H1 (cell line): ENCODE measurements at regions not wholly inside any gene's neighbourhood (a gene's known extent, or its start where the extent isn't known, plus 50 kb on each side); places are given as distances from the start of the nearest gene placed in this dataset.

Source experiments
- CTCF ChIA-PET: fragments of 300-600 bp; sonication (Branson Sonifier 250); formaldehyde crosslinking; loops from one replicate; lab custom pipeline; 2021; ENCODE audit not compliant: partially characterized antibody; lab: Charles Lee
- POLR2A ChIA-PET: fragments of 300-600 bp; sonication (Branson Sonifier 250); formaldehyde crosslinking; loops from one replicate; lab custom pipeline; 2021; ENCODE audit warnings: inconsistent platforms; ENCODE audit not compliant: partially characterized antibody; lab: Charles Lee
- DNase-seq, 2 experiments: peaks; one replicate each; pipeline versions ENCODE4 v3.0.0 to v3.0.0-alpha.2; 2010 to 2022; ENCODE audit warnings: low spot score in 2 of 2, low read depth in 1 of 2, mixed read lengths in 1 of 2
- FAIRE-seq: peaks from 2 replicates; lab custom pipeline; 2011; peaks lifted over from hg19 to GRCh38; lab: Jason Lieb, UNC
- H2AFZ ChIP-seq: 2 replicates; pipeline ENCODE4 v1.8.1; 2012; ENCODE audit warnings: low read length, inconsistent platforms
- H2AK5ac ChIP-seq: 2 replicates; pipeline ENCODE4 v1.6.1; 2013; ENCODE audit warnings: low read depth, low read length
- H2BK120ac ChIP-seq: replicated peaks from 2 replicates; pipeline ENCODE3; 2013; ENCODE audit warnings: low read depth, low read length, inconsistent platforms
- H2BK12ac ChIP-seq: 2 replicates; pipeline ENCODE4 v1.6.1; 2013; ENCODE audit warnings: low read depth, low read length
- H2BK15ac ChIP-seq: 2 replicates; pipeline ENCODE4 v1.6.1; 2013; ENCODE audit warnings: low read length
- H2BK20ac ChIP-seq: 2 replicates; pipeline ENCODE4 v1.6.1; 2013; ENCODE audit warnings: low read length
- H2BK5ac ChIP-seq: 2 replicates; pipeline ENCODE4 v1.6.1; 2013; ENCODE audit warnings: low read depth, low read length
- H3K14ac ChIP-seq: 2 replicates; pipeline ENCODE4 v1.6.1; 2013; ENCODE audit warnings: inconsistent platforms; ENCODE audit not compliant: insufficient read length
- H3K18ac ChIP-seq: 2 replicates; pipeline ENCODE4 v1.6.1; 2013; ENCODE audit warnings: low read length; ENCODE audit errors: extremely low read depth
- H3K23ac ChIP-seq: 2 replicates; pipeline ENCODE4 v1.6.1; 2013; ENCODE audit warnings: inconsistent platforms; ENCODE audit not compliant: insufficient read length
- H3K23me2 ChIP-seq: 2 replicates; pipeline ENCODE4 v1.6.1; 2013; ENCODE audit warnings: low read depth, low read length
- H3K27ac ChIP-seq: 2 replicates; pipeline ENCODE4 v1.6.1; 2011; ENCODE audit warnings: low read depth, low read length, inconsistent platforms
- H3K27me3 ChIP-seq, 4 experiments: replicated peaks in 1 of 4; 1 replicate in 1 of 4; 2 replicates in 3 of 4; pipeline versions ENCODE4 v1.6.1 to v1.8.1; 2011 to 2013; ENCODE audit warnings: low read length in 3 of 4, mild to moderate bottlenecking in 3 of 4, inconsistent platforms in 2 of 4, mixed read lengths in 2 of 4, moderate library complexity in 1 of 4; ENCODE audit not compliant: control insufficient read depth in 3 of 4, insufficient read depth in 3 of 4; ENCODE audit errors: extremely low read depth in 1 of 4
- H3K36me3 ChIP-seq, 4 experiments: 2 replicates each; pipeline versions ENCODE4 v1.6.1 to v1.8.1; 2011 to 2013; ENCODE audit warnings: mild to moderate bottlenecking in 4 of 4, low read length in 3 of 4, moderate library complexity in 2 of 4, control low read depth in 1 of 4, inconsistent platforms in 1 of 4; ENCODE audit not compliant: insufficient read depth in 4 of 4, control insufficient read depth in 2 of 4
- H3K4ac ChIP-seq: replicated peaks from 2 replicates; pipeline ENCODE3; 2013; ENCODE audit warnings: low read length, low read depth, mixed read lengths, inconsistent platforms; ENCODE audit not compliant: insufficient read length
- H3K4me1 ChIP-seq, 4 experiments: replicated peaks in 1 of 4; 1 replicate in 1 of 4; 2 replicates in 3 of 4; pipeline versions ENCODE4 v1.6.1 to v1.8.1; 2011 to 2013; ENCODE audit warnings: low read length in 3 of 4, inconsistent platforms in 2 of 4, mixed read lengths in 1 of 4; ENCODE audit not compliant: insufficient read depth in 4 of 4, control insufficient read depth in 3 of 4
- H3K4me2 ChIP-seq, 2 experiments: 2 replicates each; pipeline versions ENCODE4 v1.6.1 to v1.8.1; 2011 to 2013; ENCODE audit warnings: low read depth in 2 of 2, low read length in 2 of 2, control low read depth in 1 of 2, inconsistent platforms in 1 of 2, mild to moderate bottlenecking in 1 of 2; ENCODE audit not compliant: insufficient read depth in 1 of 2
- H3K4me3 ChIP-seq, 4 experiments: fragments of 200-600, 300-600 bp in 1 of 4; sonication (generic), shearing (Covaris generic), sonication (Bioruptor Twin) in 1 of 4; 2 replicates each; pipeline versions ENCODE4 v1.5.1 to v1.8.1; 2011 to 2016; ENCODE audit warnings: low read length in 4 of 4, low read depth in 3 of 4, control low read depth in 2 of 4, inconsistent platforms in 2 of 4, mild to moderate bottlenecking in 2 of 4, mixed read lengths in 1 of 4, moderate library complexity in 1 of 4; ENCODE audit not compliant: insufficient read depth in 2 of 4; ENCODE audit errors: extremely low read depth in 1 of 4
- H3K56ac ChIP-seq: replicated peaks from 2 replicates; pipeline ENCODE3; 2013; ENCODE audit warnings: low read depth, mild to moderate bottlenecking, mixed read lengths, low read length, inconsistent platforms; ENCODE audit not compliant: insufficient read length
- H3K79me1 ChIP-seq: 2 replicates; pipeline ENCODE4 v1.6.1; 2013; ENCODE audit warnings: low read depth, low read length, control low read depth
- H3K79me2 ChIP-seq, 2 experiments: 2 replicates each; pipeline versions ENCODE4 v1.6.1 to v1.8.1; 2012 to 2013; ENCODE audit warnings: low read length in 2 of 2, mild to moderate bottlenecking in 2 of 2, inconsistent platforms in 1 of 2; ENCODE audit not compliant: insufficient read depth in 2 of 2, control insufficient read depth in 1 of 2
- H3K9ac ChIP-seq, 4 experiments: replicated peaks in 1 of 4; 1 replicate in 1 of 4; 2 replicates in 3 of 4; pipeline versions ENCODE4 v1.6.1 to v1.8.1; 2011 to 2013; ENCODE audit warnings: low read depth in 3 of 4, low read length in 3 of 4, control low read depth in 2 of 4, mild to moderate bottlenecking in 2 of 4, moderate library complexity in 2 of 4, inconsistent platforms in 1 of 4; ENCODE audit errors: extremely low read depth in 1 of 4
- H3K9me3 ChIP-seq, 2 experiments: 2 replicates each; pipeline versions ENCODE4 v1.6.1 to v1.8.1; 2012 to 2013; ENCODE audit warnings: mild to moderate bottlenecking in 2 of 2, moderate library complexity in 2 of 2, control low read depth in 1 of 2, inconsistent platforms in 1 of 2, low read depth in 1 of 2, low read length in 1 of 2, mixed read lengths in 1 of 2; ENCODE audit not compliant: insufficient read depth in 2 of 2
- H4K20me1 ChIP-seq, 2 experiments: replicated peaks in 1 of 2; 2 replicates each; pipeline versions ENCODE3 to v1.8.1; 2011 to 2013; ENCODE audit warnings: inconsistent platforms in 2 of 2, low read length in 2 of 2, mild to moderate bottlenecking in 1 of 2; ENCODE audit not compliant: insufficient read depth in 2 of 2, control insufficient read depth in 1 of 2
- H4K5ac ChIP-seq: 2 replicates; pipeline ENCODE4 v1.6.1; 2013; ENCODE audit warnings: low read length, low read depth, mixed read lengths, inconsistent platforms; ENCODE audit not compliant: insufficient read length
- H4K8ac ChIP-seq: 2 replicates; pipeline ENCODE4 v1.8.0; 2013; ENCODE audit warnings: mild to moderate bottlenecking, moderate library complexity, low read length, inconsistent platforms; ENCODE audit not compliant: insufficient read depth; ENCODE audit errors: extremely low read depth
- H4K91ac ChIP-seq: replicated peaks from 2 replicates; pipeline ENCODE3; 2013; ENCODE audit warnings: low read length, mixed read lengths, inconsistent platforms; ENCODE audit not compliant: insufficient read length
- CEBPB ChIP-seq: IDR thresholded peaks from 2 replicates; pipeline ENCODE4 v1.6.1; 2012; ENCODE audit warnings: low read depth, low read length
- EGR1 ChIP-seq: IDR thresholded peaks from 2 replicates; pipeline ENCODE4 v1.6.1; 2011; ENCODE audit warnings: low read depth, low read length, borderline replicate concordance
- GABPA ChIP-seq: IDR thresholded peaks from 2 replicates; pipeline ENCODE4 v1.6.1; 2011; ENCODE audit warnings: mild to moderate bottlenecking, low read length, moderate library complexity, borderline replicate concordance; ENCODE audit not compliant: insufficient read depth
- SAP30 ChIP-seq: fragments of 300-600 bp; sonication (generic); IDR thresholded peaks from 2 replicates; pipeline ENCODE4 v1.7.1; 2012; ENCODE audit warnings: low read length, moderate library complexity, mild to moderate bottlenecking, inconsistent platforms; ENCODE audit not compliant: insufficient read depth, insufficient replicate concordance
- WGBS, 2 experiments: shearing (Covaris generic) in 1 of 2; methylation state at CpG; one replicate each; pipeline versions ENCODE4 v1.1.6 to v1.1.7; 2013 to 2015; ENCODE audit warnings: low lambda C conversion rate in 2 of 2, mixed read lengths in 2 of 2, inconsistent platforms in 1 of 2, low coverage in 1 of 2, missing lambda C conversion rate in 1 of 2; ENCODE audit not compliant: insufficient replicate concordance in 2 of 2, insufficient coverage in 1 of 2, insufficient read length in 1 of 2; ENCODE audit errors: extremely low coverage in 1 of 2, missing lambda C conversion rate in 1 of 2; 5-methylcytosine and 5-hydroxymethylcytosine counted together

- H3K4me1 ChIP-seq, result no peaks in the 10 kb centered on the region
- no peak overlapping the region for H4K5ac ChIP-seq
- H3K79me1 ChIP-seq, result no peaks in the 10 kb centered on the region
- DNase-seq, result no peak
- no peaks in the 10 kb centered on the region for H3K79me2 ChIP-seq
- no peak overlapping the region for H3K18ac ChIP-seq
- CTCF ChIA-PET, result interaction anchor here (2.1 kb wide), 1 partner anchor 29 kb away, joined by 5 read pairs; no protein-coding TSS in a partner anchor
- H3K14ac ChIP-seq, result no peak overlapping the region
- no peak overlapping the region for H4K91ac ChIP-seq
- H2BK5ac ChIP-seq, result no peak overlapping the region
- TF ChIP-seq EGR1, result no peak
- TF ChIP-seq SAP30, result no peak
- no peak for TF ChIP-seq CEBPB
- TF ChIP-seq GABPA, result no peak
- TF ChIP-seq, all 59 proteins: peak for 0
- Histone ChIP-seq H3K4ac (no peak overlapping the region), H3K56ac (no peak overlapping the region), H2BK20ac (no peak overlapping the region), H2AFZ (no peak overlapping the region), H3K27ac (no peak overlapping the region), H3K36me3 (no peaks in the 10 kb centered on the region), H3K9me3 (no peaks in the 10 kb centered on the region), H2AK5ac (no peak overlapping the region), H3K4me2 (no peak overlapping the region), H4K20me1 (no peaks in the 10 kb centered on the region), H3K23me2 (no peaks in the 10 kb centered on the region), H2BK120ac (no peak overlapping the region), H2BK12ac (no peak overlapping the region), H3K23ac (no peak overlapping the region), H4K8ac (no peak overlapping the region), H3K4me3 (no peak overlapping the region), H3K9ac (no peak overlapping the region), H3K27me3 (no peaks in the 10 kb centered on the region), H2BK15ac (no peak overlapping the region)
- POLR2A ChIA-PET, result no interaction called here
- WGBS, 2 experiments, result 94% methylated on average over 2 of the region's 2 CpGs; no CpG with 5 or more reads in 1 of the 2 experiments
- no peak for FAIRE-seq
Observed at GRCh38 chr11:109726061-109726460, 304.1 kb downstream of the C11orf87 start.
